ENCODE measurements at regions not wholly inside any gene's neighbourhood (a gene's known extent, or its start where the extent isn't known, plus 50 kb on each side); places are given as distances from the start of the nearest gene placed in this dataset.
A peak's percentile ranks its signal among the peaks of the same experiment; 100 is the strongest.
"Not testable (repeated sequence)": the region's sequence is repeated elsewhere in the genome, so short reads cannot be mapped to it uniquely, and the experiment has no call there.

GRCh38 chr18:44568986-44569385 lies 111.7 kb upstream of the SETBP1 start:
- DNase-seq = no peak

GRCh38 chr18:44569391-44570055 lies 111.2 kb upstream of the SETBP1 start:
- no peak for DNase-seq

- peak; percentile 16 for DNase-seq
Measured at GRCh38 chr18:44579028-44579702, 101.5 kb upstream of the SETBP1 start.

- DNase-seq = no peak
Measured at GRCh38 chr18:44579745-44580144, 100.9 kb upstream of the SETBP1 start.

- DNase-seq = no peak
Measured at GRCh38 chr18:44580159-44580558, 100.5 kb upstream of the SETBP1 start.

GRCh38 chr18:44580782-44581181 lies 99.9 kb upstream of the SETBP1 start:
- DNase-seq = not testable (repeated sequence)

- no peak for DNase-seq
Measured at GRCh38 chr18:44582456-44582855, 98.2 kb upstream of the SETBP1 start.

- DNase-seq = no peak
Measured at GRCh38 chr18:44584900-44585299, 95.8 kb upstream of the SETBP1 start.

- no peak for DNase-seq
Measured at GRCh38 chr18:44586782-44587524, 93.7 kb upstream of the SETBP1 start.

GRCh38 chr18:44588508-44588907 lies 92.2 kb upstream of the SETBP1 start:
- DNase-seq = no peak

GRCh38 chr18:44589693-44590355 lies 90.9 kb upstream of the SETBP1 start:
- DNase-seq = no peak

- DNase-seq = no peak
Measured at GRCh38 chr18:44590956-44591670, 89.6 kb upstream of the SETBP1 start.

- no peak for DNase-seq
Measured at GRCh38 chr18:44592639-44593038, 88.0 kb upstream of the SETBP1 start.

GRCh38 chr18:44594799-44595467 lies 85.8 kb upstream of the SETBP1 start:
- no peak for DNase-seq

- DNase-seq = no peak
Measured at GRCh38 chr18:44597797-44598196, 82.9 kb upstream of the SETBP1 start.

GRCh38 chr18:44598514-44598913 lies 82.2 kb upstream of the SETBP1 start:
- no peak for DNase-seq

GRCh38 chr18:44599412-44599811 lies 81.3 kb upstream of the SETBP1 start:
- DNase-seq = no peak

GRCh38 chr18:44601447-44601846 lies 79.2 kb upstream of the SETBP1 start:
- no peak for DNase-seq

GRCh38 chr18:44602380-44602779 lies 78.3 kb upstream of the SETBP1 start:
- DNase-seq = no peak

- DNase-seq = no peak
Measured at GRCh38 chr18:44602845-44603244, 77.8 kb upstream of the SETBP1 start.

GRCh38 chr18:44609181-44609941 lies 71.3 kb upstream of the SETBP1 start:
- no peak for DNase-seq

All from activated CD4-positive, alpha-beta T cell treated with anti-CD3 and anti-CD28 coated beads, Interleukin-10, Interleukin-2, amounts not matched to agents 100 ng/mL and 50 ng/mL, durations not matched to agents 16 hours and 8 hours (primary cell).